ENCODE measurements at regions not wholly inside any gene's neighbourhood (a gene's known extent, or its start where the extent isn't known, plus 50 kb on each side); places are given as distances from the start of the nearest gene placed in this dataset.
"Not testable (repeated sequence)": the region's sequence is repeated elsewhere in the genome, so short reads cannot be mapped to it uniquely, and the experiment has no call there.

DNA sequence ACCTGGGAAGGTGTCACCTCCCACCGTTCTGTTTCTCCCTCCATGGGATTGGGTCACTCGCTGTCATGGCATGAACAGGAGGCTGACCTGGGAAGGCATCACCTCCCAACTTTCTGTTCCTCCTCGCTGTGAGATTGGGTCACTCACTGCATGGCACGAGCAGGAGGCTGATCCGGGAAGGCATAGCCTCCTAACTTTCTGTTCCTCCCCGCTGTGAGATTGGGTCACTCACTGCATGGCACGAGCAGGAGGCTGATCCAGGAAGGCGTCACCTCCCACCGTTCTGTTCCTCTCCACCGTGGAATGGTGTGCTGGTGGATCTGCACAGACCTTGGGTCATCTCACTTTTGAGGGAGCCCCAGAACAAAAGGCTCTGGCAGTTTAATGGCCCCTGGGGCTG is 239.2 kb upstream of the PRKCQ start:
- H3K4me3 Mint-ChIP-seq: no peak overlapping the region
- CTCF ChIA-PET: no interaction called here

DNA sequence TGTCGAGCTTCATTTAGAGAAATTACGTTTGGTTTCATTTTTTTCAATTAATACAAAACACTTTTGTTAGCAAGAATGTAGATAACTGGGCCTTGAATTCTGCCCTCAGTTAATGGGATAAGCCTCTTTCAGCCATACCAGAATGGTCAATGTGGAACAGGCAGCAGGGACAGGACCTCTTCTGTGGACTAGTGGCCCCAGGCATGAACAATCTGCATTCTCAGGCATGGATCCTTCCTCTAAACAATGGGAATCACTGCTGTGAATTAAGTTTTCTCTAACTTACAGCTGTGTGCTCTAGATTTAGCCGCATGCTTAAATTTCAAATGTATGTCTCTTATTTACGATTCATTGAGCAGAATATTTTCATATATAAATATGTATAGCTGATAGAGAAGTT is 237.7 kb upstream of the PRKCQ start:
- H3K4me1 Mint-ChIP-seq: no peaks in the 10 kb centered on the region
- H3K4me3 Mint-ChIP-seq: no peak overlapping the region
- DNase-seq (no peak), ATAC-seq (no peak)
- H3K27ac Mint-ChIP-seq: no peak overlapping the region
- peaks cover 37% of the 10 kb centered on the region for H3K27me3 Mint-ChIP-seq
- CTCF ChIA-PET: no interaction called here
- no peaks in the 10 kb centered on the region for H3K36me3 Mint-ChIP-seq
- H3K9me3 Mint-ChIP-seq (ENCODE audit: low read depth): no peaks in the 10 kb centered on the region

More for the DNA sequence above, 239.2 kb upstream of the PRKCQ start:
- no peaks in the 10 kb centered on the region for H3K4me1 Mint-ChIP-seq
- H3K27ac Mint-ChIP-seq: no peak overlapping the region
- no peak for ATAC-seq
- H3K36me3 Mint-ChIP-seq: no peaks in the 10 kb centered on the region
- H3K27me3 Mint-ChIP-seq: peaks cover 35% of the 10 kb centered on the region
- no peaks in the 10 kb centered on the region for H3K9me3 Mint-ChIP-seq (ENCODE audit: low read depth)
- DNase-seq: no peak

DNA sequence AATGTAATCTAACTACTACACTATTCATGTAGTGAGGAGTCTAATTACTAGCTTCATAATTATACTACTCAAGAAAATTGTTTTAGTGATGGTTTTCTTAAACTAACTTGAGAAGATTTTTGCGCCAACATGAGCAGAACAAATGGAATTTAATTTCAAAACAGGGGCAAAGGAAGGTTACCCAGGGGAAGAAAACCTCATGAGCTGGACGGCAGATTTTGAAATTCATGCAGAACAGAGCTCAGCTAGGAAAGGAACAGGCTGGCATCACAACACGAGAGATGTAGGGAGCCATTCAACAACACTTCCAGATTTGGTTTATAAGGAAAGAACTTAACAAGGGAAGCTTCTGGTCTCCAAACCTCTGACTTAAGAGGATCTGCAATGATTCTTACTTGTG is 235.3 kb upstream of the PRKCQ start:
- CTCF ChIA-PET: interaction anchor here (1.0 kb wide), 1 partner anchor 105 kb away, joined by 3 read pairs; no protein-coding TSS in a partner anchor
- DNase-seq: no peak
- no peaks in the 10 kb centered on the region for H3K9me3 Mint-ChIP-seq (ENCODE audit: low read depth)
- H3K4me1 Mint-ChIP-seq: no peaks in the 10 kb centered on the region
- H3K4me3 Mint-ChIP-seq: no peak overlapping the region
- peaks cover 51% of the 10 kb centered on the region for H3K27me3 Mint-ChIP-seq
- H3K36me3 Mint-ChIP-seq: no peaks in the 10 kb centered on the region
- no peak overlapping the region for H3K27ac Mint-ChIP-seq
- ATAC-seq: no peak

DNA sequence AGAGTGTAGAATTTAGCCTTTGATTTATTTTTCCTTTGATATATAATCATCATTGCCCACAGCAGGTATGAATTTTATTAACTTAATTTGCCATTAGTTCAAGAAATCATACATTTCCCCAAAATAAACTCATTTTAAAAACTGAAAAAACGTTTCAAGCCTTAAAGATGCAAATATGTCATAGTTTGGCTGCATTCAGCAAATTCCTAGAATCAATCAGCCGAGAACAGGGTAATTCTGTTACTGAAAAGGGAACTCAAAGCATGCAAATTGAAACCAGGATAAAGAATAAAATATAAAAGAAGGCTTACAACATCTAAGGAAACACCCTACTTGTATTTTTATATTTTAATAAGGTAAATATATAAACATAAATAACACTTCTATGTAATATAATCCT is 233.8 kb upstream of the PRKCQ start:
- Mint-ChIP-seq H3K27me3 (peaks cover 49% of the 10 kb centered on the region), H3K36me3 (no peaks in the 10 kb centered on the region), H3K4me1 (no peaks in the 10 kb centered on the region), H3K9me3 (ENCODE audit: low read depth) (no peaks in the 10 kb centered on the region), H3K4me3 (no peak overlapping the region), H3K27ac (no peak overlapping the region)
- CTCF ChIA-PET: no interaction called here
- DNase-seq (no peak), ATAC-seq (no peak)

DNA sequence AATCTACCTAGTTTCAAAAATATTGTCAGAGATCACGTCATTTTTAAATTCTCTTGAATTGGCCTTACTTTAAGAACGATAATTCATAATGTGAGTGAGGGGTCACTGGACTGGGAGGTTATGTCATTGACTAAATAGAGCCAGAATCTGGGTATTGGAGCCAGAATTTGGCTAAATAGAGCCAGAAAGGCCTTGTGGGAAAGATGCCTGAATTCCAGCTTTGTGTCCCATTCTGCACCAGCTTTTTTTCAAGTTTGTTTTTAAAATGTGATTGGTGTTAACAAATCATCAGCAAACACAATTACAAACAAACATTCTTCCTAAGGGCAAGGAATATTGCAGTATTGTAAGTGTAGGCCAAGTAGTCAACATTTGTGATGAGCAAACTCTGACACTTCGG is 233.2 kb upstream of the PRKCQ start:
- Mint-ChIP-seq H3K27ac (no peak overlapping the region), H3K4me3 (no peak overlapping the region), H3K9me3 (ENCODE audit: low read depth) (no peaks in the 10 kb centered on the region), H3K36me3 (no peaks in the 10 kb centered on the region), H3K4me1 (no peaks in the 10 kb centered on the region), H3K27me3 (peaks cover 46% of the 10 kb centered on the region)
- DNase-seq (no peak), ATAC-seq (no peak)
- CTCF ChIA-PET: no interaction called here

DNA sequence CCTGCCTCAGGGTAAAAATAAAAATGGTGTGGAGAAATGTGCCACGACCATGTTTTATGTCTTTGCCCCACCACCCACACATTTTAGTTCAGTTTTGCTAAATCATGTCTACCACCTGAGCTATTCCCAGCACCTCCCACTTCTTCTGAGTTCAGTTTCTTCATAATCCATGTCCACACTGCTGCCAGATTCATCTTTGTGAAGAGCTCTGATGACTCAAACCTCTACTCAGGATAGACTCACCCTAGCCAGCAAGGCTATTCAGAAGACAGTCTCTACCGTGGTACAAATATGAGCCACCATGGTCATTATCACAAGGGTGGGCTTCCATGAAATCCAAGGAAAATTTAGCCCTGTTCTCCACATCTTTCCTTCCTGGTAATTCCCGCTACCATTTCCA is 231.1 kb upstream of the PRKCQ start:
- CTCF ChIA-PET: no interaction called here
- ATAC-seq (no peak), DNase-seq (no peak)
- Mint-ChIP-seq H3K27ac (no peak overlapping the region), H3K9me3 (ENCODE audit: low read depth) (no peaks in the 10 kb centered on the region), H3K4me3 (no peak overlapping the region), H3K4me1 (no peaks in the 10 kb centered on the region), H3K36me3 (no peaks in the 10 kb centered on the region), H3K27me3 (peaks cover 44% of the 10 kb centered on the region)

DNA sequence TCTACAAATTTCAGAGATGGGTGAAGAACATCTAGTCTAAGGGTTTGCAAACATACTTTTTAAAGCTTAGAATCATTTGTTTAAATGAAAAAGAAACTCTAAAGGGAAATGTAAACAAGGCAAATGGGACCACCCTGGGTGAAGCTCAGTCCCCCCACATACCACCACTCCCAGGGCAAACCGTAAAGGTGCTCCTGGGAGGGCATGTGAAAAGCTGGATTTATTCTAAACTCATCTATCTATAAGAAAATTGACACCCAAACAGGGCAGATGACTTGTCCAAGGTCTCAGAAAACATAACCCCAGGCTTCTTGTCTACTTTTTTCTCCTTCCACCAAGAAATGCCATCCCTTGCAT is 223.3 kb upstream of the PRKCQ start:
- CTCF ChIA-PET: no interaction called here
- no peaks in the 10 kb centered on the region for H3K36me3 Mint-ChIP-seq
- H3K9me3 Mint-ChIP-seq (ENCODE audit: low read depth): no peaks in the 10 kb centered on the region
- no peak for ATAC-seq
- H3K27me3 Mint-ChIP-seq: peaks cover 19% of the 10 kb centered on the region
- DNase-seq: no peak
- no peak overlapping the region for H3K4me3 Mint-ChIP-seq
- H3K27ac Mint-ChIP-seq: no peak overlapping the region
- H3K4me1 Mint-ChIP-seq: no peaks in the 10 kb centered on the region

DNA sequence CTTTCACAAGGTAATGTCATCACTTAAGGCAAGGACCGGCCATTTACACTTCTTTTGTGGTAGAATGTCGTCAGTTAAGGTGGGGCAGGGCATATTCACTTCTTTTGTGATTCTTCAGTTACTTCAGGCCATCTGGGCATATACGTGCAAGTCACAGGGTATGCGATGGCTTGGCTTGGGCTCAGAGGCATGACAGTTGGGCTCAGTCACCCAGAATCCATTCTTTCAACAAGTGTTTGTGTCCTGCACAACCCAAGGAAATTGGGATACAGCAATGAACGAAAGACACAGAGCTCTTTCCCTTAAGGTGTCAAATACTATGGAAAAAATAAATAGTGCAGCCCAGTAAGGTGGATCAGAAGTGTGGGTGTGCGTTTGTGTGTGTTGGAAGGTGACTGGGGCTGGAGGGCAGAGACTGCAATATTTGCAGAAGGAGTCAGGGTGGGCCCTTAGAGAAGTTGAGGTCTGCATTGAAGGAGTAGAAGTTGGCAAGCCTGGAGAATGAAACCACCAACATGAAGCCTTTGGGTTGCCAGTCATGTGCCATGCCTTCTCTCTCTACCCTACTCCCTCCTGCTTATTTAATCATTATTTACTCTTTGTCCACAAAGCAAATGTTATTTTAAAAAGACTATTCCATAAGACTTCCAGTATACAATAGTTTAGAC is 222.8 kb upstream of the PRKCQ start:
- CTCF ChIA-PET: no interaction called here
- no peak for DNase-seq
- Mint-ChIP-seq H3K9me3 (ENCODE audit: low read depth) (no peaks in the 10 kb centered on the region), H3K27ac (no peak overlapping the region), H3K4me1 (no peaks in the 10 kb centered on the region), H3K27me3 (peaks cover 19% of the 10 kb centered on the region), H3K4me3 (no peak overlapping the region), H3K36me3 (no peaks in the 10 kb centered on the region)
- ATAC-seq: no peak

DNA sequence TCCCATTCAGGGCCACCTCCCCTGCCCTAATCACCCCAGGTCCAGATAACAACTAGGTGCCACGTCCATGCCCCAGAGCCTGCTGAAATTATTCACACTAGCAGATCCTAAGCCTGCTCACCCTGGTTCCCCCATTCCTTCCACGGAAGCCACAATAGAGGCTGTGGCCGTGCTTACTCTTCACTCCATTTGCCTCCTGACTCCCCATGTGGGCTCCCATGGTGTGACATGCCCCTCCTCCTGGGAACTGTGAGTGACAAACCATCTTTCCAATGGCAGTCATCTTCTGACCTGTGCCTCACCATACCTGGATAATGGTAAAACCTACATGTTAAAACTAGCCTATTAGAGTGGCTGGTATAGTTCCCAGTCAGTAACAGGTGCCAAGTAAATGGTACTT is 216.2 kb upstream of the PRKCQ start:
- H3K9me3 Mint-ChIP-seq (ENCODE audit: low read depth): no peaks in the 10 kb centered on the region
- H3K4me3 Mint-ChIP-seq: no peak overlapping the region
- H3K27ac Mint-ChIP-seq: no peak overlapping the region
- no peaks in the 10 kb centered on the region for H3K4me1 Mint-ChIP-seq
- H3K27me3 Mint-ChIP-seq: peaks cover 24% of the 10 kb centered on the region
- H3K36me3 Mint-ChIP-seq: no peaks in the 10 kb centered on the region
- CTCF ChIA-PET: no interaction called here
- DNase-seq (no peak), ATAC-seq (no peak)

DNA sequence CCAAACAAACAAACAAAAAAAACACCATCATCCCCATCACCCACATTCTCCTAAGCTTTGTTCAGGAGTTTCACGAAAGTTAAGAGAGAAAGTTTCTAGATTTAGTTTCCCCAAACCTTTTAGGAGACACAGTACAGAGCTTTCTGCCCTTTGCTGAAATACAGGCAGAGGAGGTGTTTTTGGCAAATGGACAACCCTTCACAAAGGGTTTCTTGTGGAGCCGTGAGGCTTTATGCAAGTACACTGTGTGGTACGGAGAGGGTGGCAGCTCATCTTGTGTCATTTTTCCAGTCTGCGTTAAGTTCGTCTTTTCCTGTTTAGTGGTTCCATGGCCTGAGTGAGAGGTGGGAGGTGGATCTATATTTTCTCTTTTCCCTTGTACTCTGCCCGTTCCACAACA is 215.5 kb upstream of the PRKCQ start:
- no peaks in the 10 kb centered on the region for H3K36me3 Mint-ChIP-seq
- CTCF ChIA-PET: no interaction called here
- no peak overlapping the region for H3K27ac Mint-ChIP-seq
- no peaks in the 10 kb centered on the region for H3K4me1 Mint-ChIP-seq
- peaks cover 28% of the 10 kb centered on the region for H3K27me3 Mint-ChIP-seq
- ATAC-seq (no peak), DNase-seq (no peak)
- no peaks in the 10 kb centered on the region for H3K9me3 Mint-ChIP-seq (ENCODE audit: low read depth)
- H3K4me3 Mint-ChIP-seq: no peak overlapping the region

DNA sequence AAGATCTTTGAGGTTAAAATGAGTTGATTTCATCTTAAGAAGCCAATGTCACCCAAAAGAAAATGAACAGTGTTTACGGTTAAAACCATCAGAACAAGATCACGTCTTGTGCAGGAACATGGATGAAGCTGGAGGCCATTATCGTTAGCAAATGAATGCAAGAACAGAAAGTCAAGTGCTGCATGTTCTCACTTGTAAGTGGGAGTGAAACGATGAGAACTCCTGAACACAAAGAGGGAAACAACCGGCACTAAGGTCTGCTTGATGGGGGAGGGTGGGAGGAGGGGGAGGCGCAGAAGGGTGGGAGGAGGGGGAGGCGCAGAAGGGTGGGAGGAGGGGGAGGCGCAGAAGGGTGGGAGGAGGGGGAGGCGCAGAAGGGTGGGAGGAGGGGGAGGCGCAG is 214.8 kb upstream of the PRKCQ start:
- H3K4me1 Mint-ChIP-seq; ATAC-seq; H3K4me3 Mint-ChIP-seq; CTCF ChIA-PET; DNase-seq; H3K9me3 Mint-ChIP-seq (ENCODE audit: low read depth); H3K27ac Mint-ChIP-seq; H3K36me3 Mint-ChIP-seq: not testable (repeated sequence)
- H3K27me3 Mint-ChIP-seq: peaks cover 30% of the 10 kb centered on the region

DNA sequence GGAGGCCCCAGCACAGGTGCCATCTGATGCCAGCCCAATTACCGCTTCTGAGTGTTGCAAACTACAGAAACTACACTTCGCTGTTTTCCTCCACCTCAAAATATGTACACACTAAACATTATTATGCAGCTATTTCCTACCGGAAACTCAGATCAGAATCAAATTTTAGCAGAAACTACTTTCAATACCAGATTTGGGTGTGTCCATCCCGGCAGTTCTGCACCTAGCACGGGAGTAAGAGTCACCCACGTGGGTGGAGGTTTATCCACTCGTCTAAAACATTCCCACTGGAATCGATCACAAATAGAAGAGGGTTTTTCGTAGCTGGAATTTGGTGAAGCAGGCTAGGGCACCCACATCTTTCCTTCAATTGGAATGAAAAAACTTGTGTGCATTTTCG is 214.4 kb upstream of the PRKCQ start:
- H3K36me3 Mint-ChIP-seq: no peaks in the 10 kb centered on the region
- H3K4me1 Mint-ChIP-seq: no peaks in the 10 kb centered on the region
- H3K27me3 Mint-ChIP-seq: peaks cover 34% of the 10 kb centered on the region
- H3K27ac Mint-ChIP-seq: no peak overlapping the region
- no peaks in the 10 kb centered on the region for H3K9me3 Mint-ChIP-seq (ENCODE audit: low read depth)
- no peak for DNase-seq
- no peak overlapping the region for H3K4me3 Mint-ChIP-seq
- CTCF ChIA-PET: no interaction called here
- no peak for ATAC-seq

DNA sequence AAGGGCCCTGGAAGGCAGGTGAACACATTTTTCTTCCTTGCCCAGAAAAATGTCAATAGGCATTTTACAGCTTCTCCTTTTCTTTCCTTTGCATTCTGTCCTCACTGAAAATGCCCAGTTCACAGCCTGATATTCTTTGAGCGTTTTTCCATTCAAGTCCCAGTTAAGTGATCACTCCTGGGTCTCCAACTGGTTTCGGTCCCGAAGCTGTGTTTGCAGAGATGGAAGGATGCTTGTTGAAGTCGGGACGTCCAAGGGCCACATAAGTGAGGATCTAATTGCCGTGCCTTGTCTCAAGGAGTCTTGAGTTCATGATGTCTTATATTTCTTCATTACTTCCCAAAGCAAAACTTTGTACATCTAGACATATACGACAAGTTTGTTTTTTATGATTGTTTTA is 208.7 kb upstream of the PRKCQ start:
- peaks cover 39% of the 10 kb centered on the region for H3K27me3 Mint-ChIP-seq
- no peaks in the 10 kb centered on the region for H3K9me3 Mint-ChIP-seq (ENCODE audit: low read depth)
- no peak for ATAC-seq
- no peaks in the 10 kb centered on the region for H3K36me3 Mint-ChIP-seq
- no peak for DNase-seq
- CTCF ChIA-PET: no interaction called here
- no peak overlapping the region for H3K27ac Mint-ChIP-seq
- no peak overlapping the region for H3K4me3 Mint-ChIP-seq
- no peaks in the 10 kb centered on the region for H3K4me1 Mint-ChIP-seq

DNA sequence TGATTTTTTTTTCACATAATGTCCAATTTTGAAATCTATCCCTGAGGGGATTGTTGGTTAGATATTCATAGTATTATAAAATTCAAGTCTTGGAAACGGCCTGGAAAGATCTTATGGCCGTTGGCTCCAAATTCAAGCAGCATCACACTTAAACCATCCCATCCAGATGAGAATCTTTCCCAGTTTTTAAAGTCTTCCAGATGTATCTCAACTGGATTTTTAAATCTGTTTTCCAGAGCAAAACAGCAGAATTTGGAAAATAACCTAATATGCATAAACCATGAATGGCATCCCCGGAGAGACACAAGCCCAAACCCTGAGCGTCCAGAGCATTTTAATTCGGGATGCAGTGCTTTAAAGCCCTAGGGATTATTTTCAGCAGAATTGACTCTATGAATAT is 208.2 kb upstream of the PRKCQ start:
- DNase-seq (no peak), ATAC-seq (no peak)
- no peaks in the 10 kb centered on the region for H3K36me3 Mint-ChIP-seq
- H3K4me3 Mint-ChIP-seq: no peak overlapping the region
- no peaks in the 10 kb centered on the region for H3K4me1 Mint-ChIP-seq
- no peaks in the 10 kb centered on the region for H3K9me3 Mint-ChIP-seq (ENCODE audit: low read depth)
- peaks cover 41% of the 10 kb centered on the region for H3K27me3 Mint-ChIP-seq
- H3K27ac Mint-ChIP-seq: no peak overlapping the region
- CTCF ChIA-PET: interaction anchor here (0.7 kb wide), 1 partner anchor 411 kb away, joined by 4 read pairs; no protein-coding TSS in a partner anchor

DNA sequence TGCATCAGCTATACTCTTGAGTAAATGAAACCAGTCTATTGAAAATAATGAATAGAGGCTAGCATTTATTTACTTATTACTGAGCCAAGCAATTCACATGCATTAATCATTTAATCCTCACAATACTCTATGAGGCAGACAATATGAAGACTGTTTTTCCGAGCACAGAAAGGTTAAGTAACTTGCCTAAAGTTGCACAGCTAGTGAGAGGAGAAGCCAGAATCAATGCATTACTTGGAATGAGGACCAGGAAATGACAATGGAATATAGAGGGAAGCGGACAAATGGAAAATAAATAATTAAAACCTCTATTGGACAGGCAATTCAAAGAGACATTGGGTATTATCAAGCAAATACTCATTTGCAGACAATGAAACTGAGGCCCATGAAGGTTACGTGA is 207.6 kb upstream of the PRKCQ start:
- Mint-ChIP-seq H3K36me3 (no peaks in the 10 kb centered on the region), H3K4me3 (no peak overlapping the region), H3K27ac (no peak overlapping the region), H3K27me3 (peaks cover 45% of the 10 kb centered on the region), H3K9me3 (ENCODE audit: low read depth) (no peaks in the 10 kb centered on the region), H3K4me1 (no peaks in the 10 kb centered on the region)
- ATAC-seq: no peak
- DNase-seq: no peak
- CTCF ChIA-PET: interaction anchor here (0.7 kb wide), 1 partner anchor 411 kb away, joined by 4 read pairs; no protein-coding TSS in a partner anchor

Data from activated CD8-positive, alpha-beta memory T cell treated with anti-CD3 and anti-CD28 coated beads, Interleukin-2, amount 10 ng/mL, durations not matched to agents 7 days and 5 days (primary cell).